HCT116 (cell line): ENCODE measurements at regions not wholly inside any gene's neighbourhood (a gene's known extent, or its start where the extent isn't known, plus 50 kb on each side); places are given as distances from the start of the nearest gene placed in this dataset.

Experiments used
- ATAC-seq: fragments of 200-7000 bp; cut with Tn5 transposase; 2 replicates; pipeline ENCODE4 v1.9.1; 2020; ENCODE audit warnings: mild to moderate bottlenecking, moderate library complexity
- BruUV-seq: library from RNA; stranded (reverse); fragments of 400-500 nt; replicated peaks from 2 replicates; lab custom pipeline; 2021; lab: Mats Ljungman, UMichigan
- CTCF ChIA-PET: fragments of 300-600 bp; sonication (Branson Sonifier 250); formaldehyde crosslinking; loops from one replicate; lab custom pipeline; 2021; ENCODE audit warnings: antibody characterized with exemption; lab: Charles Lee
- POLR2A ChIA-PET: fragments of 300-600, 350-600 bp; sonication (Branson Sonifier 250); formaldehyde crosslinking; loops from one replicate; lab custom pipeline; 2021; ENCODE audit warnings: antibody characterized with exemption; lab: Charles Lee
- RAD21 ChIA-PET, 2 experiments: fragments of 300-600 bp; sonication (Branson Sonifier 250); formaldehyde crosslinking; loops; one replicate each; lab custom pipeline; 2023; ENCODE audit warnings: low total read pairs in 2 of 2; ENCODE audit not compliant: uncharacterized antibody in 2 of 2, unreplicated experiment in 2 of 2, low non-redundant PET in 1 of 2; lab: Charles Lee
- DNase-seq: peaks from one replicate; pipeline ENCODE4 v3.0.0-alpha.2; 2010; ENCODE audit warnings: low read depth, low spot score
- H2AFZ ChIP-seq: fragments of 200-600 bp; shearing (Covaris generic), sonication (generic); 2 replicates; pipeline ENCODE4 v1.6.1; 2017; ENCODE audit warnings: low read depth, mixed run types, mixed read lengths, antibody characterized with exemption, low read length; ENCODE audit not compliant: poor library complexity, severe bottlenecking
- H3K27ac ChIP-seq: 2 replicates; pipeline ENCODE4 v1.5.1; 2012; ENCODE audit warnings: low read depth, low read length
- H3K27me3 ChIP-seq: fragments of 200-600 bp; sonication (generic); 2 replicates; pipeline ENCODE4 v1.6.1; 2016; ENCODE audit warnings: mixed run types, low read length, mixed read lengths; ENCODE audit not compliant: insufficient read depth
- H3K36me3 ChIP-seq, 2 experiments: fragments of 200-500 bp in 1 of 2; fragments of 200-600 bp in 1 of 2; sonication (Bioruptor generic) in 1 of 2; sonication (generic) in 1 of 2; 2 replicates each; pipeline versions ENCODE4 v1.5.1 to v1.6.1; 2014 to 2016; ENCODE audit warnings: low read length in 2 of 2, inconsistent platforms in 1 of 2, mixed read lengths in 1 of 2, mixed run types in 1 of 2; ENCODE audit not compliant: insufficient read depth in 2 of 2, control insufficient read depth in 1 of 2
- H3K4me1 ChIP-seq, 2 experiments: fragments of 200-600 bp in 1 of 2; sonication (generic) in 1 of 2; 2 replicates each; pipeline versions ENCODE4 v1.5.1 to v1.6.1; 2012 to 2017; ENCODE audit warnings: low read length in 2 of 2, inconsistent platforms in 1 of 2, mild to moderate bottlenecking in 1 of 2, mixed read lengths in 1 of 2, mixed run types in 1 of 2, moderate library complexity in 1 of 2; ENCODE audit not compliant: insufficient read depth in 2 of 2, control insufficient read depth in 1 of 2
- H3K4me2 ChIP-seq: fragments of 200-600 bp; sonication (generic); 2 replicates; pipeline ENCODE4 v1.6.1; 2017; ENCODE audit warnings: mixed run types, low read length, mixed read lengths
- H3K4me3 ChIP-seq, 2 experiments: fragments of 200-600 bp in 1 of 2; sonication (generic) in 1 of 2; replicated peaks in 1 of 2; 2 replicates each; pipeline ENCODE4 v1.5.1; 2011 to 2016; ENCODE audit warnings: low read length in 2 of 2, control low read depth in 1 of 2, low read depth in 1 of 2, mild to moderate bottlenecking in 1 of 2, mixed read lengths in 1 of 2, mixed run types in 1 of 2
- H3K79me2 ChIP-seq: fragments of 200-600 bp; sonication (generic); 2 replicates; pipeline ENCODE4 v1.6.1; 2017; ENCODE audit warnings: mild to moderate bottlenecking, mixed run types, low read length, moderate library complexity, mixed read lengths; ENCODE audit not compliant: insufficient read depth
- H3K9ac ChIP-seq: fragments of 200-600 bp; sonication (generic); 2 replicates; pipeline ENCODE4 v1.6.1; 2016; ENCODE audit warnings: low read length, mixed read lengths
- H3K9me2 ChIP-seq: fragments of 200-600 bp; sonication (generic), shearing (Covaris generic); 2 replicates; pipeline ENCODE4 v1.6.1; 2017; ENCODE audit warnings: mixed run types, mild to moderate bottlenecking, moderate library complexity; ENCODE audit not compliant: insufficient read depth
- H3K9me3 ChIP-seq, 2 experiments: fragments of 200-500 bp in 1 of 2; fragments of 200-600 bp in 1 of 2; sonication (Bioruptor generic) in 1 of 2; sonication (generic) in 1 of 2; 2 replicates each; pipeline ENCODE4 v1.6.1; 2014 to 2017; ENCODE audit warnings: low read length in 2 of 2, mixed read lengths in 2 of 2, inconsistent platforms in 1 of 2, low read depth in 1 of 2, mild to moderate bottlenecking in 1 of 2, mixed run types in 1 of 2, moderate library complexity in 1 of 2; ENCODE audit not compliant: control insufficient read depth in 1 of 2, insufficient read depth in 1 of 2
- H4K20me1 ChIP-seq: fragments of 200-600 bp; sonication (generic), shearing (Covaris generic); 2 replicates; pipeline ENCODE4 v1.6.1; 2017; ENCODE audit warnings: mixed run types, mild to moderate bottlenecking, moderate library complexity; ENCODE audit not compliant: insufficient read depth
- ATF3 ChIP-seq: IDR thresholded peaks from 2 replicates; pipeline ENCODE4 v1.6.1; 2012
- CBX3 ChIP-seq: IDR thresholded peaks from 2 replicates; pipeline ENCODE4 v1.6.1; 2012; ENCODE audit warnings: low read depth
- CEBPB ChIP-seq: IDR thresholded peaks from 2 replicates; pipeline ENCODE4 v1.6.1; 2012; ENCODE audit warnings: low read depth
- CTCF ChIP-seq, 3 experiments: fragments of 200-600 bp in 1 of 3; sonication (generic) in 1 of 3; IDR thresholded peaks in 2 of 3; conservative IDR thresholded peaks in 1 of 3; 2 replicates each; pipeline ENCODE4 v1.5.1; 2012 to 2017; ENCODE audit warnings: low read depth in 2 of 3, low read length in 2 of 3, antibody characterized with exemption in 1 of 3, borderline replicate concordance in 1 of 3, control low read depth in 1 of 3, mild to moderate bottlenecking in 1 of 3, mixed read lengths in 1 of 3, mixed run types in 1 of 3, moderate library complexity in 1 of 3; ENCODE audit not compliant: insufficient read depth in 1 of 3
- ELF1 ChIP-seq: IDR thresholded peaks from 2 replicates; pipeline ENCODE4 v1.6.1; 2012; ENCODE audit warnings: low read depth, borderline replicate concordance
- EZH2 ChIP-seq: fragments of 200-600 bp; sonication (generic); IDR thresholded peaks from 2 replicates; pipeline ENCODE4 v1.6.1; 2017; ENCODE audit warnings: antibody characterized with exemption, mixed run types
- EZH2phosphoT487 ChIP-seq: fragments of 200-600 bp; IDR thresholded peaks from 2 replicates; pipeline ENCODE4 v1.6.1; 2018; ENCODE audit warnings: antibody characterized with exemption, borderline replicate concordance
- JUND ChIP-seq: IDR thresholded peaks from 2 replicates; pipeline ENCODE4 v1.6.1; 2012
- MAX ChIP-seq: IDR thresholded peaks from 2 replicates; pipeline ENCODE4 v1.6.1; 2012
- POLR2A ChIP-seq: IDR thresholded peaks from 2 replicates; pipeline ENCODE4 v1.7.0; 2011; ENCODE audit warnings: borderline replicate concordance; ENCODE audit not compliant: insufficient read depth, insufficient read length; ENCODE audit errors: extremely low read depth
- SIN3A ChIP-seq: IDR thresholded peaks from 2 replicates; pipeline ENCODE4 v1.6.1; 2012; ENCODE audit warnings: low read depth
- TCF7L2 ChIP-seq: IDR thresholded peaks from 2 replicates; pipeline ENCODE4 v1.7.0; 2011; ENCODE audit warnings: borderline replicate concordance, inconsistent platforms; ENCODE audit not compliant: insufficient read depth, insufficient read length; ENCODE audit errors: extremely low read depth
- ZBTB33 ChIP-seq: IDR thresholded peaks from 2 replicates; pipeline ENCODE4 v1.6.1; 2011; ENCODE audit warnings: mild to moderate bottlenecking, low read length, moderate library complexity; ENCODE audit not compliant: insufficient replicate concordance; ENCODE audit errors: extremely low read depth
- ZNF274 ChIP-seq: fragments of 200-500 bp; sonication (Bioruptor generic); IDR thresholded peaks from 2 replicates; pipeline ENCODE4 v1.6.1; 2014; ENCODE audit warnings: mild to moderate bottlenecking, low read depth, low read length, inconsistent platforms
- intact Hi-C: fragments of 100-400 bp; cut with micrococcal nuclease; formaldehyde crosslinking; loops from 2 replicates; pipeline ENCODE4 v1.10.0; 2022

- CTCF ChIA-PET: no interaction called here
- Histone ChIP-seq H3K79me2 (no peaks in the 10 kb centered on the region), H3K4me3 (no peak overlapping the region), H4K20me1 (no peaks in the 10 kb centered on the region), H3K4me1 (peaks cover 3 to 62% of the 10 kb centered on the region in 2 experiments; a peak in 3 of 4 replicates), H3K9me2 (no peaks in the 10 kb centered on the region), H3K9me3 (no peaks in the 10 kb centered on the region)
- POLR2A ChIA-PET: no interaction called here
- RAD21 ChIA-PET: no interaction called here
- intact Hi-C loops: no loop called here
- no TSS peak for BruUV-seq
- ATAC-seq: no peak
- no peak for DNase-seq
- no peak for TF ChIP-seq EZH2phosphoT487
- TF ChIP-seq ZNF274: no peak
- TF ChIP-seq JUND: no peak
- TF ChIP-seq CEBPB: no peak
- TF ChIP-seq POLR2A: no peak
- TF ChIP-seq MAX: no peak
- no peak for TF ChIP-seq ELF1
- TF ChIP-seq EZH2: no peak
- no peak for TF ChIP-seq SIN3A
- TF ChIP-seq TCF7L2: no peak
- no peak for TF ChIP-seq CBX3
- no peak for TF ChIP-seq CTCF (IDR thresholded peaks at IDR 0.05 in 2 of 3, conservative IDR thresholded peaks at IDR 0.05 in 1 of 3; ENCODE audit: borderline replicate concordance in 1 of 3, insufficient read depth in 1 of 3, low read depth in 2 of 3, low read length in 2 of 3)
- no peak for TF ChIP-seq ZBTB33
- no peak for TF ChIP-seq ATF3
- TF ChIP-seq, all 23 proteins: peak for 0
- peak overlapping the region; percentile 35 for H3K9ac ChIP-seq
- H3K27ac ChIP-seq: peak overlapping the region; percentile 20; the same call in 1 of the 2 replicates
- peak overlapping the region; percentile 13; the same call in 1 of the 2 replicates for H3K4me2 ChIP-seq
- H3K27me3 ChIP-seq: no peaks in the 10 kb centered on the region
- H2AFZ ChIP-seq: peak overlapping the region; percentile 79
- 0 out of 4 replicates have a peak, but pooled peaks cover 0 to 24% of the 10 kb centered on the region in 2 experiments for H3K36me3 ChIP-seq
Measured at GRCh38 chrX:45722471-45722870, 521.8 kb upstream of the DIPK2B start.
